GM13976 (cell line): ENCODE measurements at regions not wholly inside any gene's neighbourhood (a gene's known extent, or its start where the extent isn't known, plus 50 kb on each side); places are given as distances from the start of the nearest gene placed in this dataset.

ENCODE experiments used
- DNase-seq: peaks from one replicate; pipeline ENCODE4 v3.0.0; 2012; ENCODE audit warnings: low spot score
- CTCF ChIP-seq: IDR thresholded peaks from 2 replicates; pipeline ENCODE4 v1.5.1; 2012; ENCODE audit warnings: borderline replicate concordance, mild to moderate bottlenecking; ENCODE audit not compliant: insufficient read depth; ENCODE audit errors: extremely low read depth, missing control alignments, control extremely low read depth
- in situ Hi-C: fragments of 300-500 bp; cut with MboI; formaldehyde crosslinking; loops from one replicate; pipeline ENCODE4 v1.12.0; 2022; ENCODE audit warnings: low sequenced_read_pairs, mixed read lengths, inconsistent platforms; ENCODE audit not compliant: unreplicated experiment

GRCh38 chr6:21845439-21846140 lies 252.0 kb downstream of the SOX4 start:
- in situ Hi-C loops = no loop called here
- TF ChIP-seq CTCF = no peak
- DNase-seq = no peak

- in situ Hi-C loops = no loop called here
- no peak for DNase-seq
- no peak for TF ChIP-seq CTCF
Observed at GRCh38 chr6:21846541-21847451, 253.2 kb downstream of the SOX4 start.

- no peak for TF ChIP-seq CTCF
- in situ Hi-C loops = no loop called here
- DNase-seq = no peak
Observed at GRCh38 chr6:21847711-21848480, 254.3 kb downstream of the SOX4 start.

GRCh38 chr6:21850691-21851090 lies 257.1 kb downstream of the SOX4 start:
- DNase-seq = no peak
- TF ChIP-seq CTCF = no peak
- in situ Hi-C loops = no loop called here

GRCh38 chr6:21855811-21856455 lies 262.4 kb downstream of the SOX4 start:
- TF ChIP-seq CTCF = no peak
- in situ Hi-C loops = no loop called here
- DNase-seq = no peak

- TF ChIP-seq CTCF = no peak
- in situ Hi-C loops = no loop called here
- DNase-seq = no peak
Observed at GRCh38 chr6:21856456-21856825, 262.9 kb downstream of the SOX4 start.
